Esophagus squamous epithelium (tissue), 5 donors: ENCODE measurements at regions not wholly inside any gene's neighbourhood (a gene's known extent, or its start where the extent isn't known, plus 50 kb on each side); places are given as distances from the start of the nearest gene placed in this dataset.
"Not testable (repeated sequence)": the region's sequence is repeated elsewhere in the genome, so short reads cannot be mapped to it uniquely, and the experiment has no call there.

Experiments
- DNase-seq: peaks from one replicate; lab custom pipeline; 2025; lab: John Stamatoyannopoulos, UW
- H3K27ac ChIP-seq, 4 donors: fragments of 200-600 bp; sonication (generic); one replicate each; pipeline ENCODE4 v1.5.1; 2016 to 2019; ENCODE audit warnings: mild to moderate bottlenecking in 1 of 4
- H3K27me3 ChIP-seq, 4 donors: fragments of 200-600 bp; sonication (generic); 1 replicate in 3 of 4; 2 replicates in 1 of 4; pipeline versions ENCODE4 v1.5.1 to v1.6.0; 2017 to 2021; ENCODE audit warnings: antibody characterized with exemption in 1 of 4
- H3K36me3 ChIP-seq, 3 donors: fragments of 200-600 bp; sonication (generic); one replicate each; pipeline ENCODE4 v1.5.1; 2016 to 2019
- H3K4me1 ChIP-seq, 3 donors: fragments of 200-600 bp; sonication (generic); one replicate each; pipeline ENCODE4 v1.5.1; 2017 to 2019
- H3K4me3 ChIP-seq, 4 donors: fragments of 200-600 bp; sonication (generic); 1 replicate in 3 of 4; 2 replicates in 1 of 4; pipeline ENCODE4 v1.5.1; 2016 to 2019; ENCODE audit warnings: mild to moderate bottlenecking in 2 of 4, moderate library complexity in 1 of 4
- H3K9me3 ChIP-seq, 3 donors: fragments of 200-600 bp; sonication (generic); one replicate each; pipeline ENCODE4 v1.5.1; 2016 to 2019
- POLR2A ChIP-seq, 4 donors: fragments of 450-650 bp; IDR thresholded peaks; one replicate each; pipeline ENCODE4 v1.6.1; 2017; ENCODE audit warnings: antibody characterized with exemption in 4 of 4, mild to moderate bottlenecking in 4 of 4, moderate library complexity in 3 of 4
- WGBS, 2 donors: methylation state at CpG; one replicate each; pipeline ENCODE4 v1.1.5; 2018; 5-methylcytosine and 5-hydroxymethylcytosine counted together
- intact Hi-C: fragments of 100-400 bp; cut with DNase I; formaldehyde crosslinking; loops from one replicate; pipeline ENCODE4 v1.15.0; 2022
- TF ChIP-seq, protein P1 (sequence below), 6 experiments: fragments of 450-650 bp in 4 of 6; fragments of 200-600 bp in 2 of 6; sonication (generic) in 2 of 6; IDR thresholded peaks; one replicate each; pipeline ENCODE4 v1.5.1; 2016 to 2019; ENCODE audit warnings: antibody characterized with exemption in 6 of 6, mild to moderate bottlenecking in 4 of 6, moderate library complexity in 4 of 6
- donor health status: DM: yes; HTN: yes; CAD: no.

DNA sequence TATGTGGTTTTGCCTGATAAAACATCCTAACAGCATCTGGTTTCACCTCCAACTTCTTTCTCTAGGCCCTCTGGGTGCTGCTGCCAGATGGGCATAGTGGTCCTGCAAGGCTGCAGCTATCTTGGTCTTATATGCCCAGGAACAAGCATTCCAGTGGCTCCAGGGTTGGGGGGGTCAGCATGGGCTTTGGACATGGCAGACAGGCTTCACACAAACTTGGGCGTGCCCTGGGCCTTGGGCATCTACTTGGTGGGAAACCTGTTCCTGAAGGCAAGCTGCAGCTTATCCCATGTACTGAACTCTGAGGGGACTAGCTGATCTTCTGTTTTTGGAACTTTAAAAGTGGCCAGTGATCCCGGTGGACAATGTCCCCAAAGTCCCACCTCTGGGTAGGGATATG lies 54.9 kb upstream of the ZNF678 start:
- TF ChIP-seq, protein P1, sequence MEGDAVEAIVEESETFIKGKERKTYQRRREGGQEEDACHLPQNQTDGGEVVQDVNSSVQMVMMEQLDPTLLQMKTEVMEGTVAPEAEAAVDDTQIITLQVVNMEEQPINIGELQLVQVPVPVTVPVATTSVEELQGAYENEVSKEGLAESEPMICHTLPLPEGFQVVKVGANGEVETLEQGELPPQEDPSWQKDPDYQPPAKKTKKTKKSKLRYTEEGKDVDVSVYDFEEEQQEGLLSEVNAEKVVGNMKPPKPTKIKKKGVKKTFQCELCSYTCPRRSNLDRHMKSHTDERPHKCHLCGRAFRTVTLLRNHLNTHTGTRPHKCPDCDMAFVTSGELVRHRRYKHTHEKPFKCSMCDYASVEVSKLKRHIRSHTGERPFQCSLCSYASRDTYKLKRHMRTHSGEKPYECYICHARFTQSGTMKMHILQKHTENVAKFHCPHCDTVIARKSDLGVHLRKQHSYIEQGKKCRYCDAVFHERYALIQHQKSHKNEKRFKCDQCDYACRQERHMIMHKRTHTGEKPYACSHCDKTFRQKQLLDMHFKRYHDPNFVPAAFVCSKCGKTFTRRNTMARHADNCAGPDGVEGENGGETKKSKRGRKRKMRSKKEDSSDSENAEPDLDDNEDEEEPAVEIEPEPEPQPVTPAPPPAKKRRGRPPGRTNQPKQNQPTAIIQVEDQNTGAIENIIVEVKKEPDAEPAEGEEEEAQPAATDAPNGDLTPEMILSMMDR (IDR thresholded peaks at IDR 0.05): no peak
- no peak for TF ChIP-seq POLR2A (IDR thresholded peaks at IDR 0.05)
- Histone ChIP-seq H3K4me1 (no peaks in the 10 kb centered on the region), H3K4me3 (no peak overlapping the region), H3K27ac (no peak overlapping the region), H3K9me3 (no peaks in the 10 kb centered on the region), H3K27me3 (peaks cover 0 to 21% (median 0%) of the 10 kb centered on the region in 4 donors), H3K36me3 (no peaks in the 10 kb centered on the region)
- intact Hi-C loops: no loop called here
- DNase-seq: no peak
- WGBS, 2 donors: 75% methylated on average over 2 of the region's 2 CpGs; no CpG with 5 or more reads in 1 of the 2 donors

DNA sequence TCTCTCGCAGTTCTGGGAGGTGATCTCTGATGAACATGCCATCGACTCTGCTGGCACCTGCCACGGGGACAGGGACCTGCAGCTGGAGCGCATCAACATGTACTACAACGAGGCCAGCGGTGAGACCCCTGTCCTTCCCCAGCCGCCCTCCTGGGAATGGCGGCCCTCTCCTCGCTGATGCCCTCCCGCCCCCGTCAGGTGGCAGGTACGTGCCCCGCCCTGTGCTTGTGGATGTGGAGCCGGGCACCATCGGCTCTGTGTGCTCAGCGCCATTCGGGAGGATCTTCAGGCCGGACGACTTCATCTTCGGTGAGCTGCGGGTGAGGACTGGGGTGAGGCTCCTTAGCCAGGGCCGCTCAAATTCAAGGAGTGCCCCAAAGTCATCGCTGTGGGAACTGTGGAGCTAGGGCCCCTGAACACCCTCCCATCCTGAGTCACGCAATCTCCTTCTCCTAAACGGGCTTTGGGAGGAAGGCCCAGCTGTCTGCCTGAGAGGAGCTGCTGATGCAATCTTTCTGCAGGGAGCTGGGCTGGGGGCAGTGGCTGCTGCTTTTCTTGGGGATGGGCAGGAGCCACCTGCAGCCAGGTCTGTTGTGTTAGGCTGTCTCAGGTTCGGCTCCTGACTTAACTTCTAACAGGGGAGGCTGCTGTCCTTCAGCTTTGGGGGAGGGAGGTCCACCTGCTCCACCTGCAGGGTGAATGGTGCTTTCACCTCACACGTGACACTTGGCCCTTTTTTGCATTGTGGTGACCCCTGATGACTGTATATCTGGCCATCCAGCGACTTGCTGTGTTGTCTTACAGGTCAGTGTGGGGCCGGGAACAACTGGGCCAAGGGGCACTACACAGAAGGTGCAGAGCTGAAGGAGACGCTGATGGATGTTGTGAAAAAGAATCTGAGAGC lies 56.6 kb upstream of the ZNF678 start:
- H3K4me3 ChIP-seq, H3K4me1 ChIP-seq, intact Hi-C loops, DNase-seq, H3K27ac ChIP-seq, H3K36me3 ChIP-seq, H3K9me3 ChIP-seq: not testable (repeated sequence)
- peaks cover 0 to 21% (median 0%) of the 10 kb centered on the region in 4 donors for H3K27me3 ChIP-seq
- no CpG with 5 or more reads among the region's 30 CpGs for WGBS, 2 donors

DNA sequence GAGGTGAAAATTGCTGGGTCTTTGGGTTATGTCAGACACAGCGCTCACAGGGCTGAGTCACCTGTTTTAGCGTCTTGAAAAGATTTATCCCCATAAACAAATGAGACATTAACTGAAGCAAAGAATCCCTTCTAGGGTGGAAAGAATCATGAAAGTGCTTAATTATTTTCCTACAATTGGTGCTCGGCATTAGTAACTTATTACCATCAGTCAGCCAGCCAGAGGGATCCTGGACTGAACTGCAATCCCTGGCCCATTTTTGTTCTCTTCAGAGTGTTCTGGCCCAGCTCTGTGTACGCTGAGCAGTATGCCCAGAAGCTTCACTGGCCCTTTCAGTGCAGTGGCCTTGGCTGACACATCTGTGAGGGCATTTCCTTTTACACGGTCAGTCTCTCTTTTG lies 67.3 kb upstream of the ZNF678 start:
- H3K36me3 ChIP-seq, H3K9me3 ChIP-seq, H3K27me3 ChIP-seq, DNase-seq, H3K27ac ChIP-seq, H3K4me1 ChIP-seq, H3K4me3 ChIP-seq, intact Hi-C loops: not testable (repeated sequence)
- 60 to 86% methylated on average over 1 of the region's 5 CpGs for WGBS, 2 donors

DNA sequence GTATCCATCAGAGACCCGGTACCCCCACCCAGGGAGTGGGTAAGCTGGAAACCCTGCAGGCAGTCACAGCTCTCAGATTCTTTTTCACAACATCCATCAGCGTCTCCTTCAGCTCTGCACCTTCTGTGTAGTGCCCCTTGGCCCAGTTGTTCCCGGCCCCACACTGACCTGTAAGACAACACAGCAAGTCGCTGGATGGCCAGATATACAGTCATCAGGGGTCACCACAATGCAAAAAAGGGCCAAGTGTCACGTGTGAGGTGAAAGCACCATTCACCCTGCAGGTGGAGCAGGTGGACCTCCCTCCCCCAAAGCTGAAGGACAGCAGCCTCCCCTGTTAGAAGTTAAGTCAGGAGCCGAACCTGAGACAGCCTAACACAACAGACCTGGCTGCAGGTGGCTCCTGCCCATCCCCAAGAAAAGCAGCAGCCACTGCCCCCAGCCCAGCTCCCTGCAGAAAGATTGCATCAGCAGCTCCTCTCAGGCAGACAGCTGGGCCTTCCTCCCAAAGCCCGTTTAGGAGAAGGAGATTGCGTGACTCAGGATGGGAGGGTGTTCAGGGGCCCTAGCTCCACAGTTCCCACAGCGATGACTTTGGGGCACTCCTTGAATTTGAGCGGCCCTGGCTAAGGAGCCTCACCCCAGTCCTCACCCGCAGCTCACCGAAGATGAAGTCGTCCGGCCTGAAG lies 69.3 kb upstream of the ZNF678 start:
- H3K4me1 ChIP-seq, H3K36me3 ChIP-seq, H3K27me3 ChIP-seq, H3K9me3 ChIP-seq, H3K4me3 ChIP-seq, intact Hi-C loops, H3K27ac ChIP-seq, DNase-seq: not testable (repeated sequence)
- WGBS, 2 donors: no CpG with 5 or more reads among the region's 14 CpGs

DNA sequence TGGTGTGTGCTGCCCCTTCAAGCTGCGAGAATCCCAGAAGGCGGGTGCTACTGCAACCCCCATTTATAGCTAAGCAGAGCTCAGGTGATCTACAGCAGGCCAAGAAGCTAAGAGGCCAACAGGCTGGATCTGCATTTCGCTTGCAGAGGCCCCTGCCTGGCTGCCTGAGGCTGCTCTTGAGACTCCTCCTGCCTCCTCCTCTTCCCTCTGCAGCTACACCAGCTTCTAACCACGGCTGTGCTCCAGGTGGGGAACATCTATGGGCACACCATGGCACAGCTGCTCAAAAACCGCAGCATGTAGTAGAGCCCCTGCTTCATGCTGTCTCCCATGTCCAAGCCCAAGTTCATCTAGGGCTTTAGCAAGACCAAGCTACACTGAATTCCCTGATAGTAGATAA lies 72.9 kb upstream of the ZNF678 start:
- Histone ChIP-seq H3K27me3 (no peaks in the 10 kb centered on the region), H3K4me3 (no peak overlapping the region), H3K36me3 (no peaks in the 10 kb centered on the region), H3K27ac (no peak overlapping the region), H3K9me3 (no peaks in the 10 kb centered on the region), H3K4me1 (no peaks in the 10 kb centered on the region)
- DNase-seq: no peak
- no peak for TF ChIP-seq POLR2A (IDR thresholded peaks at IDR 0.05)
- TF ChIP-seq, protein P1 (IDR thresholded peaks at IDR 0.05): no peak
- intact Hi-C loops: no loop called here
- 68 to 80% methylated on average over 5 of the region's 5 CpGs for WGBS, 2 donors

DNA sequence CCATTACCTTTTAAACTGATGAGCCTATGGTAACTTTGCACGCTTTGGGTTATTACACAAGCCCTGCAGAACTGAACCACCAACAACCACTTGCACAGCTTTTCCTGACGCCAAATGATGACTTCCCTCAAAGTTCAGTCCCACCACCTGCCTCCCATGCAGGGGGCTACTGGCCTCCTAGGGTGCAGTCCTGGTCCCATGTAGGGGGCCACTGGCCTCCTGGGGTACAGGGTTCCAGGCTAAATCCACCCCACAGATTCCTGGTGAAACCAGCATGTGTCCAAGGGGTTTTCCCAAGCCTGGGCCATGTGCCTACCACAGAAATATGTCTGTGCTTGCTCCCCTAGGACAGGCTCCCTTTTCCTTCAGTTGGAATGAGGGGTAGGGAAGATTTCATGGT lies 73.4 kb upstream of the ZNF678 start:
- H3K36me3 ChIP-seq: no peaks in the 10 kb centered on the region
- H3K27me3 ChIP-seq: no peaks in the 10 kb centered on the region
- H3K9me3 ChIP-seq: no peaks in the 10 kb centered on the region
- WGBS, 2 donors: 65 to 92% methylated on average over 2 of the region's 2 CpGs
- DNase-seq: no peak
- no peak for TF ChIP-seq POLR2A (IDR thresholded peaks at IDR 0.05)
- TF ChIP-seq, protein P1 (IDR thresholded peaks at IDR 0.05): no peak
- intact Hi-C loops: no loop called here
- H3K4me1 ChIP-seq: no peaks in the 10 kb centered on the region
- no peak overlapping the region for H3K4me3 ChIP-seq
- no peak overlapping the region for H3K27ac ChIP-seq
